ENCODE measurements at regions not wholly inside any gene's neighbourhood (a gene's known extent, or its start where the extent isn't known, plus 50 kb on each side); places are given as distances from the start of the nearest gene placed in this dataset.

GRCh38 chr1:219294251-219294650 lies 120.6 kb downstream of the LYPLAL1 start:
- DNase-seq (no peak), ATAC-seq (no peak)
- H3K9me3 ChIP-seq, result no peaks in the 10 kb centered on the region
- H3K27me3 ChIP-seq, result no peaks in the 10 kb centered on the region
- TF ChIP-seq CTCF (IDR thresholded peaks at IDR 0.05) (no peak), POLR2A (IDR thresholded peaks at IDR 0.05) (no peak)
- H3K4me3 ChIP-seq, result no peak overlapping the region
- intact Hi-C loops (cut with DNase I), result no loop called here
- H3K36me3 ChIP-seq, result no peaks in the 10 kb centered on the region
- H3K4me1 ChIP-seq, result peaks cover 0 to 19% (median 3%) of the 10 kb centered on the region in 4 donors
- no peak overlapping the region for H3K27ac ChIP-seq

- no peak overlapping the region for H3K4me3 ChIP-seq
- intact Hi-C loops (cut with DNase I), result no loop called here
- no peak overlapping the region for H3K27ac ChIP-seq
- no peaks in the 10 kb centered on the region for H3K9me3 ChIP-seq
- DNase-seq (no peak), ATAC-seq (no peak)
- 84% methylated on average over 3 of the region's 3 CpGs for WGBS (ENCODE audit: insufficient coverage, low coverage, low lambda C conversion rate, missing lambda C conversion rate)
- TF ChIP-seq POLR2A (IDR thresholded peaks at IDR 0.05), result no peak
- no peaks in the 10 kb centered on the region for H3K36me3 ChIP-seq
- no peaks in the 10 kb centered on the region for H3K27me3 ChIP-seq
- peaks cover 0 to 19% (median 3%) of the 10 kb centered on the region in 4 donors for H3K4me1 ChIP-seq
Measured at GRCh38 chr1:219293410-219293809, 119.7 kb downstream of the LYPLAL1 start.

GRCh38 chr1:219292999-219293398 lies 119.3 kb downstream of the LYPLAL1 start:
- peaks cover 0 to 19% (median 3%) of the 10 kb centered on the region in 4 donors for H3K4me1 ChIP-seq
- DNase-seq (no peak), ATAC-seq (no peak)
- H3K4me3 ChIP-seq, result no peak overlapping the region
- WGBS (ENCODE audit: insufficient coverage, low coverage, low lambda C conversion rate, missing lambda C conversion rate), result 84% methylated on average over 3 of the region's 3 CpGs
- intact Hi-C loops (cut with DNase I), result no loop called here
- H3K27ac ChIP-seq, result no peak overlapping the region
- H3K27me3 ChIP-seq, result no peaks in the 10 kb centered on the region
- no peaks in the 10 kb centered on the region for H3K9me3 ChIP-seq
- TF ChIP-seq CTCF (IDR thresholded peaks at IDR 0.05), result no peak
- no peak for TF ChIP-seq POLR2A (IDR thresholded peaks at IDR 0.05)
- no peaks in the 10 kb centered on the region for H3K36me3 ChIP-seq

- DNase-seq (no peak), ATAC-seq (no peak)
- no peaks in the 10 kb centered on the region for H3K36me3 ChIP-seq
- intact Hi-C loops (cut with DNase I), result no loop called here
- H3K4me1 ChIP-seq, result peaks cover 0 to 17% (median 3%) of the 10 kb centered on the region in 4 donors
- H3K9me3 ChIP-seq, result no peaks in the 10 kb centered on the region
- TF ChIP-seq CTCF (IDR thresholded peaks at IDR 0.05) (no peak), POLR2A (IDR thresholded peaks at IDR 0.05) (no peak)
- no peaks in the 10 kb centered on the region for H3K27me3 ChIP-seq
- no peak overlapping the region for H3K4me3 ChIP-seq
- no peak overlapping the region for H3K27ac ChIP-seq
Measured at GRCh38 chr1:219292341-219292740, 118.7 kb downstream of the LYPLAL1 start.

- TF ChIP-seq POLR2A (IDR thresholded peaks at IDR 0.05) (no peak), CTCF (IDR thresholded peaks at IDR 0.05) (no peak)
- intact Hi-C loops (cut with DNase I), result no loop called here
Measured at GRCh38 chr1:219289171-219289570, 115.5 kb downstream of the LYPLAL1 start.

More at GRCh38 chr1:219289171-219289570, 115.5 kb downstream of the LYPLAL1 start:
- no peaks in the 10 kb centered on the region for H3K4me1 ChIP-seq
- no peaks in the 10 kb centered on the region for H3K9me3 ChIP-seq
- no peak overlapping the region for H3K4me3 ChIP-seq
- WGBS (ENCODE audit: insufficient coverage, low coverage, low lambda C conversion rate, missing lambda C conversion rate), result 73% methylated on average over 6 of the region's 6 CpGs
- H3K27ac ChIP-seq, result no peak overlapping the region
- no peak for ATAC-seq
- no peaks in the 10 kb centered on the region for H3K36me3 ChIP-seq
- no peak for DNase-seq
- no peaks in the 10 kb centered on the region for H3K27me3 ChIP-seq
